Activated CD4-positive, alpha-beta T cell treated with anti-CD3 and anti-CD28 coated beads for 48 hours (primary cell): ENCODE measurements at regions not wholly inside any gene's neighbourhood (a gene's known extent, or its start where the extent isn't known, plus 50 kb on each side); places are given as distances from the start of the nearest gene placed in this dataset.
A peak's percentile ranks its signal among the peaks of the same experiment; 100 is the strongest.

Experiments
- DNase-seq: peaks from one replicate; pipeline ENCODE4 v3.0.0-alpha.2; 2020

DNA sequence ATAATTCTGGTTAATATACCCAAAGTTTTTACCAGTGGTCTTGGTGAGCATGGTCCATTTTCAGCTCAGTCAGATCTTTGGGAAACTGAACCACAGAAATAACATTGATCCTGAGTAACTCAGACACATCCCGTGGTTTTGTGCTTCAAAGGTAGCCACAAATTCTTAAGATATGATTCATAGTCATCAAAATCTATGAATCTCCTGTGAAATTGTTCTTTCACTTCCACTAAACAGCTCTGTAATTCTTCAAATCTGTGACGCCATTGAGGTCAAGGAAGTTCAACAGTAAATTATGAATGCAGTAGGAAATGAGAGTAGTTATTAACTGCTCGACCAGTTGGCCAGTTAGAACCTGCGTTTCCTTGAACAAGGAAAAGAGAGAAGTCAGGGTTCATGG lies 147.3 kb downstream of the IRS1 start:
- no peak for DNase-seq

DNA sequence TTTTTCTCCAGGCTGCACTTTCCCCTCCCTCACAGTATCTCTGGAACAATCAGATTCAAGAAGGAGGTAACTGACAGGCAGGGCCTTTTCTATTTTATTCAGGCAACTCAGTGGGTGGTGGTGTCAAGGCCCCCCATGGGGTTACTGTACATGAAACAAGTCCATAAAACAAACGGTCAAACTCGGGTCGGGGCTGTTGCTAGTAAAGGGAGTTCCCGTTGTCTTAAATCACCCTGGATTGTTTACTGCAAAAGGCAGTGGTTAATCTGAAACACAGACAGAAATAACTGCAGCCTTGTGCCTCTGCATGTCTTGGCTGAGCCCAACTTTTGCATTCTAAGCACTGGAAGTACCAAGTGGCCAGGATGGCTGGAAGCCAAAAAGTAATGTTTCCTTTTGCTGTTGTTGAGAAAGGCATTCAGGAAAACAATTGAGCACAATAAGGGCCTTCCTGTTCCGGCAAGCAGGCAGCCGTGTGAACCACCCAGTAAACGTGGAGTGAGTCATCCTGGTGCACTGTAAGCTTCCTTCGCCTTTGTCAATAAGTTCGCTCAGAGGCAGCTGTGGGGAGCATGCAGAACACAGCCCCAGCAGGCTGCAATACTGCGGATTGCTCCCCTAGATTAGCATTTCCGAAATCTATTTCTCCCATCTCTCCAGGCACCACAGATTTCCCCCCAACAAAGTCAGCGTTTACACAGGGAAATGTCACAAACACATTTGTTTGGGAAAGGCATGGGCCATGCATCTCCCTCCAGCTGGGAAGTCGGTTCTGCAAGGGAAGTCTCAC lies 149.6 kb downstream of the IRS1 start:
- DNase-seq: peak; percentile 50

DNA sequence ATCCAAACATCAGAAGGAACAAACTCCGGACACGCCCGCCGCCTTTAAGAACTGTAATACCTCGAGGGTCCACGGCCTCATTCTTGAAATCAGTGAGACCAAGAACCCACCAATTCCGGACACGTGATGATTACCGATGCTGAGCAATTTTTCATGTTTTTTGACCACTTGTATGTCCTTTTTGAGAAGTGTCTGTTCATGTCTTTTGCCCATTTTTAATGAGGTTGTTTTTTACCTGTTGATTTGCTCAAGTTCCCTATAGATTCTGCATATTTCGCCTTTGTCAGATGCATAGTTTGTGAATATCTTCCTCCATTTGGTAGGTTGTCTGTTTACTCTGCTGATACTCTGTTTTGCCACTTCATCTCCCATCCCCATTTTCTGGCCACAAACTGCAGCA lies 150.4 kb downstream of the IRS1 start:
- DNase-seq: no peak

GRCh38 chr2:226647621-226648518 lies 151.8 kb downstream of the IRS1 start:
- DNase-seq: no peak

- no peak for DNase-seq
Observed at GRCh38 chr2:226644399-226644865, 155.2 kb downstream of the IRS1 start.

- DNase-seq: no peak
Observed at GRCh38 chr2:226643946-226644282, 155.7 kb downstream of the IRS1 start.

DNA sequence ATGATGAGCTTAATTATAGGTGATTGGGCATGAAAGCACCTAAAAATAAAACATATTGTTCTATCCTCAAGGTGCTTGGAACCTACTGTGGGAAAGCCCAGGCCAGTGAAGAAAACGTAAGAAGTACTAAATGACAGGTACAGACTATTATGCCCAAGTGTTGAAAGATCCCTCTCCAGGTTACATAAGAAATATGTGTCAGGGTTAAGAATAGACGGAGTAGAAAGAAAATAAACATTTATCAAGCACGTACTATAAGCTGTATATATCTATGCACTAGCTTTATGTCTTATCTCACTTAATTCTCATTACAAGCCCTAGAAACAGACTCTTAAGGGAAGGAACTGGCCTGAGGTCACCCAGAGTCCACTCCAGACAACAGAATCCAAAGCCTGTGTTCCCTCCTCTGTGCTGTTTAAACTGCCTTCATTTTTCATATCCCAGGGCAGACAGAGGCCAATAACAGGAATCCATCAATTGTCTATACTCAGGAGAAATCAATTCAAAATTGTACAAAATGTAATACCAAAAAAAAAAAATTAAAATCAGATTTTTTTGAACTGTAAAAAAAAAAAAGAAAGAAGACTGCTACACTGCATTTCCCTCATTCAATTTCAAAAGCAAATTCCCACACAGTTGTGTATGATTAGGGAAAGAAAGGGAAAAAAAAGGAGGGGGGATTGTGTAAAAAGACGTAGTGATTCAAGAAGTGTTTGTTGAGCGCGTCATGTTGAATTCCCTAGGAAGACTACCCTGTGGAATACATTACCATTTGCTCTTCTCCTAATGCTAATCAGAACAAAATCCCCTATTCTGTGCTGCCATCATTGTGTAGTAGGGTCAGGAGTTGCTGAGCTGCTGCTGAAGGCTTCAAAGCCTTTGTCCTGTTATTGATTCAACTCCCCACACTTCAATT lies 156.3 kb downstream of the IRS1 start:
- DNase-seq: no peak

GRCh38 chr2:226641008-226641407 lies 158.6 kb downstream of the IRS1 start:
- DNase-seq: no peak

- DNase-seq: no peak
Observed at GRCh38 chr2:226640501-226640900, 159.1 kb downstream of the IRS1 start.

GRCh38 chr2:226639550-226639949 lies 160.1 kb downstream of the IRS1 start:
- DNase-seq: no peak

GRCh38 chr2:226638576-226638975 lies 161.0 kb downstream of the IRS1 start:
- DNase-seq: no peak

DNA sequence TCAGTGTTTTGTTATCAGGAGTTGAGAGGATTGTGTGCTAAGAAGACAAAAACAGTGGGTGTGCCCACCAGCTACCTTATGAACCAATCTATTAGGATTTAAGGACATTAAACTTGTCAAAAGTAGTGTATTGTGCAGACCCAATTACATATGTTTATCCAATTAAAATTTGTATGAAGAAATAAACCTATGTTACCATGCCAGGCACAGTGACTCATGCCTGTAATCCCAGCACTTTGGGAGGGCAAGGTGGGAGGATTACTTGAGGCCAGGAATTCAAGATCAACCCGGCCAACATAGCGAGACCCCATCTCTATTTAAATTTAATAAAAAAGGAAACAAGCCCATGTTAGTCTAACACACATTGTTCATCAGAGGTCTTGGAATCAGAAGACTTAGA lies 162.2 kb downstream of the IRS1 start:
- no peak for DNase-seq

DNA sequence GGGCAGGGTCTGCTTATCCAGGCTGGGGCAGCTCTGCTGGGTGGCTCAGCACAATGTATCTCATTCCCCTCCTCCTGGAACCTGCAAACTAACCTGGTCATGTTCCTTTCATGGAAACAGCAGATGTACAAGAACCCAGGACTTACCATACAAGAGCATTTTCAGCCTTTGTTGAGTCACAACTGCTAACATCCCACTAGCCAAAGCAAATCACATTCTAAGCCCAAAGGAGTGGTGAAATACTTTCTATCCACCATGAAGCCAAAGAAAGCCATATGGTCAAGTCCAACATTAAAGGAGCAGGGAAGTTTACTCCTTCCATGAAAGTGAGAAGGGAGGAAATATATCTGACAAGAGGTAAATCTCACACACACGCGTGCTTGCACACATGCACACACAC lies 163.0 kb downstream of the IRS1 start:
- no peak for DNase-seq

DNA sequence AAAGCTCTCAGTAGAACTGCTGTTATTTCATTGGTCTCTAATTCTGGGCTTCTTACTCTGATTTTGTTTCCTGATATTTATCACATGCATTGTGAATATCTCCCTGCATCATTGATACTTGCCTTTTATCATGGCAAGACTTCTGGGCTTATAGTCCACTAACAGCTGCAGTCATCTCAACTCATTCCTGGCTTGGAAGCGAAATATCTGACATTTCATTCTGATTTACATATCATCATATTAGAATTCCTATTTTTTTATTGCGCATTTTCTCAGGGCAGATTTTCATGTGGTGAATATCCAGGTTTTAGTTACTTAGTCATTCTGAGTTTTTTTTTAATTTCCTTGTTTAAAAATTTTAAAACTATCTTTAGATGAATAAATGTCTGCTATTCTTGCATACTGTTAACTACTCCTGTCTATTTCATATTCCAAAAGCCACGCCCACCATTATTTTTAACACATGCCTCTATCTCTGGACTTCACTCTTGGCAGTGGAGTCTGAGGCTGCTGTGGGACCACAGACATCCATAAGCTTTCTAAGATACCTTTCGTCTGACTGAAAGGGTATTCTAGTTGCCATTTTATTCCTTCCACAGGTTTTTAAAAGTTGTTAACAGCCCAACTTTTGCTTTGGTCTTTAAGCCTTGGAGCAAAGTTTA lies 164.5 kb downstream of the IRS1 start:
- no peak for DNase-seq

- DNase-seq: no peak
Observed at GRCh38 chr2:226631671-226632070, 167.9 kb downstream of the IRS1 start.

- DNase-seq: no peak
Observed at GRCh38 chr2:226631187-226631586, 168.4 kb downstream of the IRS1 start.

DNA sequence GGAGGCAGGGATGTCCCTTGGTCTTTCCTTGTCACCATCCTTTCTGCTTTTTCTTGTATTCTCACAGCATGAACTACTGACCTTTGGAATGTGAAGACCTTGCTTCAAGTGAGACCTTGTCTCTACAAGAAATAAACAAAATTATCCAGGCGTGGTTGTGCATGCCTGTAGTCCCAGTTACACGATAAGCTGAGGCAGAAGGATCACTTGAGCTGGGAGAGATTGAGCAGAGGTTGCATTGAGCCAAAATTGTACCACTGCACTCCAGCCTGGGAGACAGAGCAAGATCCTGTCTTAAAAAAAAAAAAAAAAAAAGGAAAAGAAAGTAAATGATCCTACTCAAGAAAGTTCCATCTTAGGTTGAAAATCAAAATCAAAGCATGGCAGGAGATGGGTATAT lies 173.7 kb downstream of the IRS1 start:
- DNase-seq: no peak

- no peak for DNase-seq
Observed at GRCh38 chr2:226623587-226624368, 175.8 kb downstream of the IRS1 start.

DNA sequence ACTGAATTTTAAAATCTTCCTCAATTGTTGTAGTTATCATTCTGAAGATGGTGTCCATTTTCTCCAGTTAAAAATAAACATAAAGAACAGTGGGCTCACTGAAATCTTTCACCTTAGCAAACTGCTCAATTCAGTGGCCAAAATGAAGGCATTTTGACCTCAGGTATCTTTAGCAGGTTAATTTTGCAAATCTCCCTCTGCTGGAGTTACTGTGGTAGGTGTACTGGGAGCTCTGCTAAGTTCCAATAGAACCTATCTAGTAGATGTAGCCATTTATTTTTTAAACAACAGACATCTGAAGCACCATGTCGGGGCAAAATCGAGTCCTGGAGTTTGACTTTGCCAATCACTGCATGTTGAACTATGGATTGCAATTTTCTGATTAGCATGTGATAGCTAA lies 177.1 kb downstream of the IRS1 start:
- no peak for DNase-seq

GRCh38 chr2:226620176-226620575 lies 179.4 kb downstream of the IRS1 start:
- DNase-seq: no peak

GRCh38 chr2:226619707-226620106 lies 179.9 kb downstream of the IRS1 start:
- no peak for DNase-seq
